Dermis microvascular lymphatic vessel endothelial cell (primary cell): ENCODE measurements at regions not wholly inside any gene's neighbourhood (a gene's known extent, or its start where the extent isn't known, plus 50 kb on each side); places are given as distances from the start of the nearest gene placed in this dataset.
"Not testable (repeated sequence)": the region's sequence is repeated elsewhere in the genome, so short reads cannot be mapped to it uniquely, and the experiment has no call there.

Source experiments
- DNase-seq, 2 donors: peaks; one replicate each; pipeline versions ENCODE4 v3.0.0 to v3.0.0-alpha.2; 2010; ENCODE audit warnings: low read depth in 2 of 2

- DNase-seq: no peak
These were observed 372.2 kb downstream of the TMEM121 start for GRCh38 chr14:105898482-105899010.

- DNase-seq: no peak
These were observed 372.8 kb downstream of the TMEM121 start for GRCh38 chr14:105899071-105899641.

- DNase-seq: no peak
These were observed 373.4 kb downstream of the TMEM121 start for GRCh38 chr14:105899657-105900397.

GRCh38 chr14:105900398-105901160 is 374.2 kb downstream of the TMEM121 start:
- no peak for DNase-seq

- DNase-seq: no peak
These were observed 374.8 kb downstream of the TMEM121 start for GRCh38 chr14:105901226-105901625.

GRCh38 chr14:105902131-105902898 is 375.9 kb downstream of the TMEM121 start:
- DNase-seq: no peak

- DNase-seq: not testable (repeated sequence)
These were observed 376.4 kb downstream of the TMEM121 start for GRCh38 chr14:105902899-105903165.

- no peak for DNase-seq
These were observed 377.6 kb downstream of the TMEM121 start for GRCh38 chr14:105903971-105904370.

GRCh38 chr14:105904379-105904778 is 378.0 kb downstream of the TMEM121 start:
- no peak for DNase-seq

- DNase-seq: no peak
These were observed 379.1 kb downstream of the TMEM121 start for GRCh38 chr14:105905456-105905855.

- DNase-seq: no peak
These were observed 380.9 kb downstream of the TMEM121 start for GRCh38 chr14:105907276-105907675.

- DNase-seq: no peak
These were observed 381.6 kb downstream of the TMEM121 start for GRCh38 chr14:105908006-105908405.

- DNase-seq: no peak
These were observed 382.1 kb downstream of the TMEM121 start for GRCh38 chr14:105908481-105908911.

- no peak for DNase-seq
These were observed 382.9 kb downstream of the TMEM121 start for GRCh38 chr14:105909046-105909827.

- not testable (repeated sequence) for DNase-seq
These were observed 383.4 kb downstream of the TMEM121 start for GRCh38 chr14:105909828-105910120.

- no peak for DNase-seq
These were observed 384.0 kb downstream of the TMEM121 start for GRCh38 chr14:105910426-105910825.

- no peak for DNase-seq
These were observed 384.8 kb downstream of the TMEM121 start for GRCh38 chr14:105911006-105911847.

- DNase-seq: not testable (repeated sequence)
These were observed 385.5 kb downstream of the TMEM121 start for GRCh38 chr14:105911848-105912292.

GRCh38 chr14:105912641-105913180 is 386.3 kb downstream of the TMEM121 start:
- no peak for DNase-seq

GRCh38 chr14:105913221-105913620 is 386.8 kb downstream of the TMEM121 start:
- no peak for DNase-seq
